ENCODE measurements at regions not wholly inside any gene's neighbourhood (a gene's known extent, or its start where the extent isn't known, plus 50 kb on each side); places are given as distances from the start of the nearest gene placed in this dataset.

DNA sequence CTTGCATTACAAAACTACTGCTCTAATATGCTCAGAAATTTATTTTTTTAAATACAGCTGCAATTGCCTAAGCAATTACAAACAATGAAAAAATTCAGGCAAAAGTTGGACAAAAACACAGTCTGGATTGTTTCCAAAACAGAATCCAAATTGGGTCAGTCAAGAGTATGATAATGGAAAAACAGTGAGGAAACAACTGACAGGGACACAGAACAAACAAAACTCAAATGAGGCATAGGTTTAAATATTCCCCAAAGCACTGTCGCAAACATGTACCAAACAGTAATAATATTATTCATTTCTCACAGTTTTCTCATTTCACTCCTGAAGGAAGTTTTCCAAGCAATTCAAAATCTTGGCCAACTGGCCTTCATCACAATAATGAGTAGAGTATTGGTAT is 386.6 kb downstream of the CENPC start:
- TF ChIP-seq EZH2 (IDR thresholded peaks at IDR 0.05; ENCODE audit: borderline replicate concordance, low read depth, low read length, poor library complexity, severe bottlenecking), result no peak
- TF ChIP-seq, protein P1, sequence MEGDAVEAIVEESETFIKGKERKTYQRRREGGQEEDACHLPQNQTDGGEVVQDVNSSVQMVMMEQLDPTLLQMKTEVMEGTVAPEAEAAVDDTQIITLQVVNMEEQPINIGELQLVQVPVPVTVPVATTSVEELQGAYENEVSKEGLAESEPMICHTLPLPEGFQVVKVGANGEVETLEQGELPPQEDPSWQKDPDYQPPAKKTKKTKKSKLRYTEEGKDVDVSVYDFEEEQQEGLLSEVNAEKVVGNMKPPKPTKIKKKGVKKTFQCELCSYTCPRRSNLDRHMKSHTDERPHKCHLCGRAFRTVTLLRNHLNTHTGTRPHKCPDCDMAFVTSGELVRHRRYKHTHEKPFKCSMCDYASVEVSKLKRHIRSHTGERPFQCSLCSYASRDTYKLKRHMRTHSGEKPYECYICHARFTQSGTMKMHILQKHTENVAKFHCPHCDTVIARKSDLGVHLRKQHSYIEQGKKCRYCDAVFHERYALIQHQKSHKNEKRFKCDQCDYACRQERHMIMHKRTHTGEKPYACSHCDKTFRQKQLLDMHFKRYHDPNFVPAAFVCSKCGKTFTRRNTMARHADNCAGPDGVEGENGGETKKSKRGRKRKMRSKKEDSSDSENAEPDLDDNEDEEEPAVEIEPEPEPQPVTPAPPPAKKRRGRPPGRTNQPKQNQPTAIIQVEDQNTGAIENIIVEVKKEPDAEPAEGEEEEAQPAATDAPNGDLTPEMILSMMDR (conservative IDR thresholded peaks at IDR 0.05; ENCODE audit: low read depth, low read length), result no peak
